ENCODE measurements at regions not wholly inside any gene's neighbourhood (a gene's known extent, or its start where the extent isn't known, plus 50 kb on each side); places are given as distances from the start of the nearest gene placed in this dataset.

DNA sequence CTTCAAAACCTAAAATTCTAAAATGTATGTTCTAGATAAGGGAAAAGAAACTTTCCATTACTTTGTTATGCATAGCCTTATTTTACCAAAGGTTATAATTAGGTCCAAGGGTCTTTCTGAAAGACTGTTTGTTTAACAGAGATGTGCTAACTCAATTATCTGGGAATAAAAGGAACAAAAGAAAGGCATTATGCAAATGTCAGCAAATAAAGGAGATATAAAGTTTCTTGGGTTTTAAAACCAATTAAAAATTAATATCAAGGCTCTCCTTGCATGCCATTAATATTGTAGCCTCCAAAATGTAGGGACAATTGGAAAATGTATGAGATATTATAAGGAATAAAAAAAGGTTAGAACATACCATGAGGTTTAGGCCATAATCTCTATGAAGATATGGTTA is 87.8 kb upstream of the DOCK10 start:
- TF ChIP-seq, protein P1, sequence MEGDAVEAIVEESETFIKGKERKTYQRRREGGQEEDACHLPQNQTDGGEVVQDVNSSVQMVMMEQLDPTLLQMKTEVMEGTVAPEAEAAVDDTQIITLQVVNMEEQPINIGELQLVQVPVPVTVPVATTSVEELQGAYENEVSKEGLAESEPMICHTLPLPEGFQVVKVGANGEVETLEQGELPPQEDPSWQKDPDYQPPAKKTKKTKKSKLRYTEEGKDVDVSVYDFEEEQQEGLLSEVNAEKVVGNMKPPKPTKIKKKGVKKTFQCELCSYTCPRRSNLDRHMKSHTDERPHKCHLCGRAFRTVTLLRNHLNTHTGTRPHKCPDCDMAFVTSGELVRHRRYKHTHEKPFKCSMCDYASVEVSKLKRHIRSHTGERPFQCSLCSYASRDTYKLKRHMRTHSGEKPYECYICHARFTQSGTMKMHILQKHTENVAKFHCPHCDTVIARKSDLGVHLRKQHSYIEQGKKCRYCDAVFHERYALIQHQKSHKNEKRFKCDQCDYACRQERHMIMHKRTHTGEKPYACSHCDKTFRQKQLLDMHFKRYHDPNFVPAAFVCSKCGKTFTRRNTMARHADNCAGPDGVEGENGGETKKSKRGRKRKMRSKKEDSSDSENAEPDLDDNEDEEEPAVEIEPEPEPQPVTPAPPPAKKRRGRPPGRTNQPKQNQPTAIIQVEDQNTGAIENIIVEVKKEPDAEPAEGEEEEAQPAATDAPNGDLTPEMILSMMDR (IDR thresholded peaks at IDR 0.05), result no peak
- TF ChIP-seq POLR2A (IDR thresholded peaks at IDR 0.05), result no peak

Measured in thyroid gland (tissue), 4 donors.